HTR-8/SVneo (cell line): ENCODE measurements at regions not wholly inside any gene's neighbourhood (a gene's known extent, or its start where the extent isn't known, plus 50 kb on each side); places are given as distances from the start of the nearest gene placed in this dataset.
A peak's percentile ranks its signal among the peaks of the same experiment; 100 is the strongest.

Experiments used
- DNase-seq: peaks from one replicate; pipeline ENCODE4 v3.0.0; 2011; ENCODE audit warnings: low spot score, mixed read lengths; ENCODE audit not compliant: insufficient read length
- FAIRE-seq: peaks from 2 replicates; lab custom pipeline; 2011; peaks lifted over from hg19 to GRCh38; lab: Jason Lieb, UNC

GRCh38 chr2:143906850-143907249 is 613.1 kb downstream of the ZEB2 start:
- FAIRE-seq (no peak), DNase-seq (no peak)

DNA sequence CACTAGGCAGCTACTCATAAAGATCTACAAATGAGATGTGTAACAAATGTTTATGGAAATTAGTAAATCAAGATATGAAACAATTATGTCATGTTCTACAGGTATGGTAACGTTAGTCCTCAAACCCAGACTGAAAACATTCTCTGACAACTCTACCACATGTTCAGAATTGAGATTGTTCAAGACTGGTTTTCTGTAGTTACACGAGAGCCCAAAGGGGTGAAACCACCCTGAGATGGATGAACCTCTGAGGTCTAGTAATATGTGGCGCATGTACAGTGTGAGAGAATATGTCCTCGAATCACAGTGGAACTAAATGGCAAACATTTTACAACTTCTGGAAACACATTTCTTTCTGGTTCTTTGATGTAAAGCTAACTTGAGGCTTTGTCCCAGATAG is 614.3 kb downstream of the ZEB2 start:
- DNase-seq: no peak

GRCh38 chr2:143903172-143903856 is 616.6 kb downstream of the ZEB2 start:
- no peak for DNase-seq
- no peak for FAIRE-seq

More for the DNA sequence above, 614.3 kb downstream of the ZEB2 start:
- no peak for FAIRE-seq

- peak; percentile 20 for FAIRE-seq
- peak; percentile 64 for DNase-seq
Measured at GRCh38 chr2:143901185-143901842, 618.6 kb downstream of the ZEB2 start.

- DNase-seq (no peak), FAIRE-seq (no peak)
Measured at GRCh38 chr2:143899987-143900386, 619.9 kb downstream of the ZEB2 start.

DNA sequence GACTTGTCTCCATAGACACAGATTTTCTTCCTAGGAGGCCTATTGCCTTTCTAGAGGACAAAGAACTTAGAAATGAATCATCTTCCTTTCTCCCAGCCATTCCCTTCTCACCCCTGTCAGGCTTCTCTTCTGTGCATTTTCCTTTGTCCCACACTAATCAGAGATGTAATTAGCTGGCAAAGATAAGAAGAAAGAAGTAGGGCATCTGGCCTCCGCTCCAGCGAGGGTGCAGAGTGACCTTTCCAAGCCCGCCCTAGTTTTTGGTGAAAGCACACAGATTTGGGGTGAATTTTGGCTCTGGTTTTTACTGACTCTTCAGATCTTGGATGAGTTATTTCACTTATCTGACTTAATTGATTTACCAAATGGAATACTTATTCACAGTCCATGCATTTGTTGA is 626.5 kb downstream of the ZEB2 start:
- FAIRE-seq: no peak

GRCh38 chr2:143891879-143892308 is 628.0 kb downstream of the ZEB2 start:
- DNase-seq: no peak
- FAIRE-seq: no peak

More for the DNA sequence above, 626.5 kb downstream of the ZEB2 start:
- no peak for DNase-seq

DNA sequence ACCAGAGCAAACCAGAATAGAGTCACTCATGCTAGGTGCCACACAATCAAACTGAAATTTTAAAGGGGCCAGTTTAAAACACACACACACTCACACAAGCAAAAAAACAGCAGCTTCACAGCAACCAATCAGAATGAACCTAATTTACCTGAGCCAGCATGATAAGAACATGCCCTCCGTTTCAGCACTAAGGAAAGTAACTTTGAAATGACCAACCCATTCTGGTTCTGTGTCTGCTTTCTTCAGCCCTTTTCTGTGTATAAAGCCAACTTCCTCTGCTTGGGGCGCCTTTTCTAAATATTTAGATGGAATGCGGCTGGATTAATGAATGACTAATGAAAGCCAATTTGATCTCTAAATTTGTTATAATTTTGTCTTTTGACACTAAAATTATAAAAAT is 629.1 kb downstream of the ZEB2 start:
- DNase-seq (no peak), FAIRE-seq (no peak)

DNA sequence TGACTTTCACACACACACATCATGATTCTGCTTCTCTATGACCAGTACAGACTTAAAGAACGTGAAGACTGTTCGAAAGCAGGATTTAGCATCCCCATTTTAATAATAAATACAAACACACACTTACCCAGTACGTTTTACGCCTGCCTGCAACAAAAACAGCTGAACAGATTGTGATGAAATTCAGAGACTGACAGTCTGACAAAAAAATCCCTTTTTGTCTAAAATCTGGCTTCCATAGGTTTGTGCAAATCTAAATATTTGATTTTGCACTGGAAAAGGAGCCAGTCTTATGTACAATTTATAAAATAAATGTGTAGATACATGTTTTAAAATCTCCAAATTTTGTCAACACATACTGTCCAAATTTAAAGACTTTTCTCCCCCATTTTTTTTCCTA is 630.7 kb downstream of the ZEB2 start:
- DNase-seq (no peak), FAIRE-seq (no peak)

DNA sequence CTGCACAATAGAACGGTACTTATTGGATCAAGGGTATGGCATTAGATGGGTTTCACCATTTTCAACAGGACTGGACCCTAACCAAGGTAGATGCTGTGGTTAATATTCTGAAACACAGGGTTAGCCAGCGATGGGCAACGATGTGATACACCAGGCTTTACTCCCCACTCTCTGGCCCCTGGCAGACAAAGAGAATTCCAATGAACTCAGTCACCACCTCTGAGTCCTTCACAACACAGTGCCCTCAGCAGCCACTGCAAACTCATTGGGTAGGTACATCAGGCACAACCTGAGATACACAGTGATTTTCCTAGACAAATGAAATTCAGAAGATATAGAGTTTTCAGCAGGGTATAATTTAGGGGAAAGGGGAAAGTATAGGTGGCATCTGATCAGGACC is 634.5 kb downstream of the ZEB2 start:
- DNase-seq (peak; percentile 3), FAIRE-seq (no peak)

DNA sequence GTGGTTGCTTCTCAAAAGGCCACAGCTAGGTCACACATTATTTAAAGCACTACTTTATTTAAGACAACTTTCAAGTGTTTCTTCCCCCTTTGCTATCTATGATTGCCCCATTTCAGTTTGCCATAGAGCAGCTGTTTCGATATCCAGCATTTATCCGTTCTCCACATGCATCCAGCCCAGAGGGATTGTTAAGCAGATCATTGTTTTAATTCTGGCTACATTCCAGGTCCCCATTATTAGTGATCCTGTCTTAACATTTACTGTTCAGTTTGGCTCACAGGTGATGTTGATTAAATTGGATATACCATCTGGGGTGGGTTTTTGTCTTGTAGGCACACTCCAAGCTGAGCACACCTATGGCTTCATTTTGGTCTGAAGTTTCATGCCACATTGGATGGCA is 638.7 kb downstream of the ZEB2 start:
- FAIRE-seq: no peak
- no peak for DNase-seq

DNA sequence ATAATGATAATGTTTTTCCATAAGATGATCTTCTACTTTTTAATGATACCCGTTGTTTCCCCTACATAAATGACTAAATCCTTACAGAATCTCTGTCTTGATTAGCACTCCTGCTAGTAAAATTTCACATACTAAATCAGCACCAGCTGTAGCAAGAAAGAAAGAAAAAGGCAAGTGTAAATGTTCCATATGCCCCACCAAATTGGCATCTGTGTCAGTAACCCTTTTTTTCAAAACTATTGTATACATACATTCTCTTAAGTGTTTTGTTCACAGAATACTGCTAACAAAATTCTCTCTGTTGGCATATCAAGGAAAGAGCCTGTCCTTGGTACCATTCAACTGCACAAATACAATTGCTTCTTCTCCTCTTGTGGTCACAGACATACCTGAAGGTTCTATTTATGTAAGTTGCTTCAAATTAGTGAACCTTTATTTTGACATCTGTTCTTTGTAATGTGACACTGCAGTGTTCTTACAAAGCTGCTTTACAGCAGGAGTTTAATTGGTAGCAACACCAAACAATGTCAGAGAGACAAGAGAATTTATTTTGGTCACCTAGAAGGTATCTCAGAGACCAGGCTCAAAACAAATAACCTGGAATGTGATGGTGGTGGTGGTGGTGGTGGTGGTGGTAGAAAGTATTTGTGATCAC is 641.9 kb downstream of the ZEB2 start:
- no peak for FAIRE-seq
- no peak for DNase-seq

- FAIRE-seq: no peak
- DNase-seq: no peak
Measured at GRCh38 chr2:143877056-143877455, 642.9 kb downstream of the ZEB2 start.

GRCh38 chr2:143875295-143876233 is 644.4 kb downstream of the ZEB2 start:
- DNase-seq (no peak), FAIRE-seq (no peak)

DNA sequence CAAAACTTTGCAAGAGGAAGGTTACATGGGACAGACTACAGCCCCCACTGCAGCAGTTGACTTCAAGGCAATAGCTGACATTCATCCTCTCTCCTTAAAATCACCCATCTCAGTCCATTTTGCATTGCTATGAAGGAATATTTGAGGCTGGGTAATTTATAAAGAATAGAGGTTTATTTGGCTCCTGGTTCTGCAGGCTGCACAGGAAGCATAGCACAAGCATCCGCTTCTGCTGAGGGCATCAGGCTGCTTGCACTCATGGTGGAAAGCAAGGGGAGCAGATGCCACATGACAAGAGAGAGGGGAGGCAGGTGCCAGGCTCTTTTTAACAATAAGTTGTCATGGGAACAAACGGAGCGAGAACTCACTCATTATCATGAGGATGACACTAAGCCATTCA is 646.0 kb downstream of the ZEB2 start:
- no peak for FAIRE-seq
- DNase-seq: no peak

DNA sequence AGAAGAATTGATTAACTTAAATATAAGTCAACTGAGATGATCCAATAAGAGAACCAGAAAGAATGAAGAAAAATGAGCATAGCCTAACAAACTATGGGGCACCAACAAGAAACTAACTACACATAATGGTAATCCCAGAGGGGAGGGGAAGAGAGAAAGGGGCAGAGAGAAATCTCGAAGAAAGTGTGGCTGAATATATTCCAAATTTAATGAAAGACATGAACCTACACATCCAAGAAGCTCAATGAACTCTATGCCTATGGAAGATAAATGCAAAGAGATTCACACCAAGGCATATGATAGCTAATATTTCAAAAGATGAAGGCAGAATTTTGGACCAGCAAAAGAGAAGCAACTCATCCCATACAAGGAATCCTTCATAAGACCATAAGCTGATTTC is 649.2 kb downstream of the ZEB2 start:
- DNase-seq (no peak), FAIRE-seq (no peak)

DNA sequence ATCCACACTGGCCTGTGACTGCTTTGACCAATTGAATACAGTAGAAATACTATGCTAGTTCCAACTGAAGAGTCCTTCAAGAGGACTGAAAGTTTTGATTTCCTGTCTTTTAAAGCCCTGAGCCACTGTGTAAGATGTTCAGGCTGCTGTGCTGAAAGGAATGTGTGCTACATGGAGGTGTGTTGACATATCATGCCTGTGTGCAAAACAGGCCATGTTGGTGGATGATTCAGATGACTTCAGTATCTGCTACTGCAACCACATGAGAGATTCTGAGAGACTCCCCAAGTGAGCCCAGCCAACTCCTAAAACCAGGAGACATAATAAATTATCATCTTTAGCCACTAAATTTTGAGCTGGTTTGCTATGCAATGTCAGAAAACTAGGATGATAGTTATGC is 662.9 kb downstream of the ZEB2 start:
- FAIRE-seq: no peak
- DNase-seq: no peak

- DNase-seq: no peak
- FAIRE-seq: no peak
Measured at GRCh38 chr2:143852759-143853158, 667.2 kb downstream of the ZEB2 start.

DNA sequence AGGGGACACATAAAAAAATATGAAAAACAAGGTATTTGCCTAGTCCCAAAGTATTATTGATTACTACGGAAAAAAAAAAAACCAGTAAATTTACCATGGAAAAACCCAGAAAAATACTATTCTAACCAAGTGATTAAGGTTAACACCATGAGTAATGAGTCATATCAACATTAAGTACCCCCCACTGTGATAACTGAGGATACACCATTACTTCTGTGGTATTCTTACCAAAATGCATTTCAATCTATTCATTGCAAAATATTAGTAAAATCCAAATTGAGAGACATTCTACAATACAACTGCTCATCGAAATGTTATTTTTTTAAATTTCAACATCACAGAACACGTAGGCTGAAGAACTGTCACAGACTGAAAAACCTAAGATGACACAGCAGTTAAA is 669.8 kb downstream of the ZEB2 start:
- no peak for DNase-seq
- FAIRE-seq: no peak

GRCh38 chr2:143847257-143847656 is 672.7 kb downstream of the ZEB2 start:
- FAIRE-seq (no peak), DNase-seq (no peak)
